K562 (cell line): ENCODE measurements at regions not wholly inside any gene's neighbourhood (a gene's known extent, or its start where the extent isn't known, plus 50 kb on each side); places are given as distances from the start of the nearest gene placed in this dataset.

ENCODE experiments used
- ATAC-seq: fragments of 200-7000 bp; cut with Tn5 transposase; 3 replicates; pipeline ENCODE4 v1.9.1; 2020; ENCODE audit warnings: moderate library complexity
- BruUV-seq: library from RNA; stranded (reverse); fragments of 400-500 nt; replicated peaks from 2 replicates; lab custom pipeline; 2021; lab: Mats Ljungman, UMichigan
- CTCF ChIA-PET: fragments of 300-600 bp; formaldehyde crosslinking; extraction: SDS; loops from one replicate; lab custom pipeline; 2021; ENCODE audit warnings: low intra/inter-chr PET ratio; lab: Yijun Ruan, JAX
- POLR2A ChIA-PET: fragments of 300-600, 350-650 bp; sonication (Branson Sonifier 250); formaldehyde crosslinking; extraction: SDS; loops from one replicate; lab custom pipeline; 2021; ENCODE audit warnings: antibody characterized with exemption, inconsistent platforms; lab: Yijun Ruan, JAX
- DNase-seq, 4 experiments: peaks; one replicate each; pipeline versions ENCODE4 v3.0.0 to v3.0.0-alpha.2; 2011 to 2018; ENCODE audit warnings: low spot score in 3 of 4, mixed read lengths in 3 of 4; ENCODE audit errors: extremely low read depth in 1 of 4
- FAIRE-seq: peaks from 2 replicates; lab custom pipeline; 2011; peaks lifted over from hg19 to GRCh38; lab: Jason Lieb, UNC
- H2AFZ ChIP-seq: 2 replicates; pipeline ENCODE4 v1.6.0; 2011; ENCODE audit warnings: low read depth, low read length, control low read depth, inconsistent platforms
- H3K27ac ChIP-seq: fragments of 200-600 bp; 3 replicates; pipeline ENCODE4 v1.8.0; 2011; ENCODE audit warnings: low read depth, mild to moderate bottlenecking, control low read depth, inconsistent platforms, low read length, moderate library complexity, mixed read lengths; ENCODE audit errors: extremely low read depth
- H3K27me3 ChIP-seq, 2 experiments: fragments of 300-600 bp in 1 of 2; 2 replicates in 1 of 2; 3 replicates in 1 of 2; pipeline versions ENCODE4 v1.6.0 to v1.8.0; 2011; ENCODE audit warnings: inconsistent platforms in 2 of 2, low read length in 2 of 2, mild to moderate bottlenecking in 1 of 2, mixed read lengths in 1 of 2, moderate library complexity in 1 of 2; ENCODE audit not compliant: control insufficient read depth in 2 of 2, insufficient read depth in 2 of 2
- H3K36me3 ChIP-seq: fragments of 300-600 bp; 3 replicates; pipeline ENCODE4 v1.8.0; 2011; ENCODE audit warnings: mild to moderate bottlenecking, low read length, inconsistent platforms; ENCODE audit not compliant: control insufficient read depth, insufficient read depth
- H3K4me1 ChIP-seq, 2 experiments: fragments of 200-600 bp in 1 of 2; replicated peaks in 1 of 2; 2 replicates in 1 of 2; 3 replicates in 1 of 2; pipeline versions ENCODE4 v1.5.1 to v1.8.0; 2011; ENCODE audit warnings: inconsistent platforms in 2 of 2, low read length in 2 of 2, mild to moderate bottlenecking in 1 of 2, mixed read lengths in 1 of 2, moderate library complexity in 1 of 2; ENCODE audit not compliant: control insufficient read depth in 2 of 2, insufficient read depth in 2 of 2
- H3K4me2 ChIP-seq: 2 replicates; pipeline ENCODE4 v1.6.1; 2011; ENCODE audit warnings: low read length, control low read depth, inconsistent platforms, mixed read lengths; ENCODE audit not compliant: insufficient read depth
- H3K4me3 ChIP-seq: fragments of 200-600 bp; sonication (generic), shearing (Covaris generic); 2 replicates; pipeline ENCODE4 v1.5.1; 2016; ENCODE audit warnings: control low read depth, inconsistent platforms
- H3K79me2 ChIP-seq: fragments of 200-600 bp; 3 replicates; pipeline ENCODE4 v1.8.0; 2011; ENCODE audit warnings: low read length, inconsistent platforms; ENCODE audit not compliant: control insufficient read depth, insufficient read depth
- H3K9ac ChIP-seq, 2 experiments: 2 replicates each; pipeline versions ENCODE4 v1.6.0 to v1.6.1; 2011; ENCODE audit warnings: low read depth in 2 of 2, low read length in 2 of 2, control low read depth in 1 of 2, inconsistent platforms in 1 of 2, mild to moderate bottlenecking in 1 of 2, mixed read lengths in 1 of 2; ENCODE audit not compliant: insufficient read depth in 1 of 2
- H3K9me1 ChIP-seq: one replicate; pipeline ENCODE4 v1.6.0; 2011; ENCODE audit warnings: inconsistent platforms, mild to moderate bottlenecking, low read length, moderate library complexity; ENCODE audit not compliant: control insufficient read depth, insufficient read depth
- H3K9me3 ChIP-seq: replicated peaks from 2 replicates; pipeline ENCODE4 v1.5.1; 2011; ENCODE audit warnings: low read depth, low read length, inconsistent platforms; ENCODE audit not compliant: control insufficient read depth, insufficient read depth
- H4K20me1 ChIP-seq: replicated peaks from 2 replicates; pipeline ENCODE4 v1.6.1; 2011; ENCODE audit warnings: low read length, inconsistent platforms, mixed read lengths; ENCODE audit not compliant: control insufficient read depth, insufficient read depth
- CREBBP ChIP-seq: IDR thresholded peaks from one replicate; pipeline ENCODE4 v1.6.1; 2012; ENCODE audit warnings: low read depth, mild to moderate bottlenecking, control low read depth, inconsistent platforms, low read length
- E4F1 ChIP-seq: fragments of 250-450 bp; sonication (Bioruptor Pico); IDR thresholded peaks from 2 replicates; pipeline ENCODE4 v1.5.0; 2021; ENCODE audit warnings: mild to moderate bottlenecking, borderline replicate concordance
- FOXJ2 ChIP-seq: fragments of 200-800 bp; sonication (Bioruptor generic); IDR thresholded peaks from 2 replicates; pipeline ENCODE4 v1.6.1; 2016; ENCODE audit warnings: missing genetic modification characterization, missing compliant biosample characterization
- FOXJ3 ChIP-seq: sonication (generic); formaldehyde crosslinking; IDR thresholded peaks from 2 replicates; pipeline ENCODE4 v1.4.0; 2020; ENCODE audit warnings: mild to moderate bottlenecking, missing genetic modification reagents
- KLF6 ChIP-seq: fragments of 250-450 bp; sonication (Bioruptor Pico); IDR thresholded peaks from 2 replicates; pipeline ENCODE4 v1.4.0; 2020; ENCODE audit warnings: mild to moderate bottlenecking, moderate library complexity, borderline replicate concordance
- NFYB ChIP-seq: IDR thresholded peaks from 2 replicates; pipeline ENCODE4 v1.6.1; 2011; ENCODE audit warnings: mild to moderate bottlenecking, moderate library complexity; ENCODE audit not compliant: insufficient read length; ENCODE audit errors: extremely low read depth
- PCBP1 ChIP-seq: fragments of 200-400 bp; formaldehyde crosslinking; IDR thresholded peaks from 2 replicates; pipeline ENCODE4 v1.6.1; 2018; ENCODE audit warnings: mild to moderate bottlenecking, low read depth, low read length; ENCODE audit not compliant: poor library complexity, severe bottlenecking
- PHB2 ChIP-seq: fragments of 450-650 bp; IDR thresholded peaks from 2 replicates; pipeline ENCODE4 v1.6.1; 2017; ENCODE audit warnings: low read depth
- PURB ChIP-seq: sonication (generic); formaldehyde crosslinking; IDR thresholded peaks from 2 replicates; pipeline ENCODE4 v1.9.0; 2021; ENCODE audit warnings: low read depth, mild to moderate bottlenecking, missing genetic modification reagents
- RBM17 ChIP-seq: fragments of 200-400 bp; formaldehyde crosslinking; IDR thresholded peaks from 2 replicates; pipeline ENCODE4 v1.6.1; 2017; ENCODE audit warnings: low read depth, mild to moderate bottlenecking, low read length, borderline replicate concordance
- ZNF347 ChIP-seq: fragments of 450-650 bp; formaldehyde crosslinking; IDR thresholded peaks from 2 replicates; pipeline ENCODE4 v1.4.0; 2020; ENCODE audit warnings: low read depth, mild to moderate bottlenecking, moderate library complexity
- ZNF354B ChIP-seq: fragments of 250-450 bp; sonication (Bioruptor Pico); IDR thresholded peaks from 2 replicates; pipeline ENCODE4 v1.4.0; 2020
- ZNF639 ChIP-seq, 2 experiments: fragments of 200-800 bp in 1 of 2; sonication (Bioruptor generic) in 1 of 2; sonication (generic) in 1 of 2; formaldehyde crosslinking in 1 of 2; IDR thresholded peaks in 1 of 2; conservative IDR thresholded peaks in 1 of 2; 2 replicates each; pipeline versions ENCODE4 v1.5.0 to v1.6.1; 2016 to 2020; ENCODE audit warnings: missing compliant biosample characterization in 1 of 2, missing genetic modification characterization in 1 of 2, missing genetic modification reagents in 1 of 2
- in situ Hi-C: fragments of 300-500 bp; cut with MboI; formaldehyde crosslinking; loops from 4 replicates; pipeline ENCODE4 v1.15.0; 2018; ENCODE audit warnings: inconsistent platforms, mixed read lengths
- intact Hi-C: fragments of 100-400 bp; cut with micrococcal nuclease; formaldehyde crosslinking; loops from 2 replicates; pipeline ENCODE4 v1.14.2; 2022
- TF ChIP-seq, protein P1 (sequence below): fragments of 250-450 bp; sonication (Bioruptor Pico); IDR thresholded peaks from 2 replicates; pipeline ENCODE4 v1.9.0; 2021; ENCODE audit warnings: mild to moderate bottlenecking

DNA sequence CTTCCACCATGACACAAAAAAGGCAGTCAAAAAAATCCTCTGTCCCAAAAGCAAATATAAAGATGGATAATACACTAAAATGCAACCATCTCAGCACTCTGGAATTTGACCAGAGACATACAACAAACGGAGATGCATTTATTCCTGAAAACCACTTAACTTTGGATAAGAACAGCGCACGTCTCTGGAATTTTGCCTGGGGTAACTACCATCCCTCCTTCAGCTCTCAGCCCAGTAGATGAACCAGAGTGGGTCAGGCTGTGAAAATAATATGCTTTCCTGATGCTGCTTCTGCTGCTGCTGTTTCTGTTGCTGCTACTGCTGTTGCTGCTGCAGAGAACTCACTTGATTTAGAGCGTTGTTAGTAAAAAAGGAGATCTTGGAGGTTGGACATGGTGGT is 133.8 kb upstream of the ACVR2A start (continued):
- no peak for TF ChIP-seq FOXJ2 (tag)
- TF ChIP-seq, protein P1, sequence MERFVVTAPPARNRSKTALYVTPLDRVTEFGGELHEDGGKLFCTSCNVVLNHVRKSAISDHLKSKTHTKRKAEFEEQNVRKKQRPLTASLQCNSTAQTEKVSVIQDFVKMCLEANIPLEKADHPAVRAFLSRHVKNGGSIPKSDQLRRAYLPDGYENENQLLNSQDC, result no peak
- TF ChIP-seq KLF6 (CRISPR knock-in tag), result no peak
- no peak for TF ChIP-seq PURB (CRISPR knock-in tag)
- TF ChIP-seq NFYB, result no peak
- TF ChIP-seq PCBP1, result no peak
- no peak for TF ChIP-seq ZNF639 (CRISPR knock-in tag; conservative IDR thresholded peaks at IDR 0.05 in 1 of 2, IDR thresholded peaks at IDR 0.05 in 1 of 2)
- no peak for TF ChIP-seq RBM17

DNA sequence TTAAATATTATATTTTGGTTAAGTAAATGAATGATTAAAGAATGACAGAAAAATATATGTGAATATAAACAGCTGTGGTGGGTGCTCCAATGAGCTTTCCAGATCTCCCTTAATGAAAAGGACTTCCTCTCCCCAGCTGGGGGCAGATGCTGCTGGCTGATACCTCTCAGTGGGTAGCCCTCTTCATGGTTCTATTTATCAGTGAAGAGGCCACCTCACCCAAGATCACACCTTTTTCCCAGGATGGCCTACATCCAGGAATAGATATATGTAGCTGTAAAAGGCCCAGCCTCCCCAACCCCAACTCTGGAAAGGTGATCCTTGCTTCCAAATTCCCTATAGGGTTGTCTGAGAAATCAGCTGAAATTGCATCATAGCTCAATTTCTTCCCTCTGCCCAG is 135.2 kb upstream of the ACVR2A start:
- no peaks in the 10 kb centered on the region for H3K9me3 ChIP-seq
- no peaks in the 10 kb centered on the region for H4K20me1 ChIP-seq
- no peak for TF ChIP-seq PHB2
- TF ChIP-seq, protein P1, result no peak
- no peak for TF ChIP-seq ZNF347 (CRISPR knock-in tag)
- no peak for TF ChIP-seq FOXJ3 (CRISPR knock-in tag)
- no peak for TF ChIP-seq ZNF354B (CRISPR knock-in tag)
- no peak for TF ChIP-seq CREBBP
- TF ChIP-seq E4F1, result no peak
- no peak for ATAC-seq
- in situ Hi-C loops (no loop called here), intact Hi-C loops (no loop called here)
- no peak overlapping the region for H3K9ac ChIP-seq
- no peak for FAIRE-seq
- ChIA-PET CTCF (no interaction called here), POLR2A (no interaction called here)
- H3K27ac ChIP-seq, result no peak overlapping the region
- no peak overlapping the region for H2AFZ ChIP-seq
- no TSS peak for BruUV-seq
- no peak overlapping the region for H3K4me3 ChIP-seq
- H3K4me2 ChIP-seq, result no peak overlapping the region
- H3K27me3 ChIP-seq, result no peaks in the 10 kb centered on the region
- H3K9me1 ChIP-seq, result no peaks in the 10 kb centered on the region
- H3K36me3 ChIP-seq, result no peaks in the 10 kb centered on the region
- no peaks in the 10 kb centered on the region for H3K4me1 ChIP-seq
- H3K79me2 ChIP-seq, result no peaks in the 10 kb centered on the region
- DNase-seq, result no peak
